ENCODE measurements at regions not wholly inside any gene's neighbourhood (a gene's known extent, or its start where the extent isn't known, plus 50 kb on each side); places are given as distances from the start of the nearest gene placed in this dataset.

GRCh38 chr5:105587963-105588662 is 2025.5 kb upstream of the NUDT12 start:
- TF ChIP-seq CTCF (IDR thresholded peaks at IDR 0.05; ENCODE audit: low read depth, low read length), result no peak
- ChIA-PET CTCF (no interaction called here), POLR2A (no interaction called here)

GRCh38 chr5:105581988-105582690 is 2019.5 kb upstream of the NUDT12 start:
- Histone ChIP-seq H3K27ac (ENCODE audit: low read depth, low read length) (no peak overlapping the region), H3K9me3 (ENCODE audit: control insufficient read depth, insufficient read depth, low read length) (peaks cover 4% of the 10 kb centered on the region; the same call in 1 of the 2 replicates), H3K27me3 (ENCODE audit: control insufficient read depth, insufficient read depth, low read length) (no peaks in the 10 kb centered on the region), H3K4me3 (ENCODE audit: low read depth, low read length) (no peak overlapping the region)
- TF ChIP-seq CTCF (IDR thresholded peaks at IDR 0.05; ENCODE audit: low read depth, low read length), result no peak
- DNase-seq (ENCODE audit: low read depth, low spot score), result no peak
- ChIA-PET POLR2A (no interaction called here), CTCF (no interaction called here)

More at GRCh38 chr5:105587963-105588662, 2025.5 kb upstream of the NUDT12 start:
- no peak for DNase-seq (ENCODE audit: low read depth, low spot score)
- H3K27me3 ChIP-seq (ENCODE audit: control insufficient read depth, insufficient read depth, low read length), result no peaks in the 10 kb centered on the region
- no peak overlapping the region for H3K27ac ChIP-seq (ENCODE audit: low read depth, low read length)
- no peak overlapping the region for H3K4me3 ChIP-seq (ENCODE audit: low read depth, low read length)
- no peaks in the 10 kb centered on the region for H3K9me3 ChIP-seq (ENCODE audit: control insufficient read depth, insufficient read depth, low read length)

GRCh38 chr5:105573575-105573974 is 2011.0 kb upstream of the NUDT12 start:
- Histone ChIP-seq H3K9me3 (ENCODE audit: control insufficient read depth, insufficient read depth, low read length) (no peaks in the 10 kb centered on the region), H3K27me3 (ENCODE audit: control insufficient read depth, insufficient read depth, low read length) (no peaks in the 10 kb centered on the region), H3K4me3 (ENCODE audit: low read depth, low read length) (no peak overlapping the region), H3K27ac (ENCODE audit: low read depth, low read length) (no peak overlapping the region)
- ChIA-PET POLR2A (no interaction called here), CTCF (no interaction called here)
- TF ChIP-seq CTCF (IDR thresholded peaks at IDR 0.05; ENCODE audit: low read depth, low read length), result no peak
- DNase-seq (ENCODE audit: low read depth, low spot score), result no peak

GRCh38 chr5:105565531-105565930 is 2002.9 kb upstream of the NUDT12 start:
- no peak for DNase-seq (ENCODE audit: low read depth, low spot score)
- H3K27ac ChIP-seq (ENCODE audit: low read depth, low read length), result no peak overlapping the region
- H3K27me3 ChIP-seq (ENCODE audit: control insufficient read depth, insufficient read depth, low read length), result no peaks in the 10 kb centered on the region
- ChIA-PET CTCF (no interaction called here), POLR2A (no interaction called here)
- no peak overlapping the region for H3K4me3 ChIP-seq (ENCODE audit: low read depth, low read length)
- H3K9me3 ChIP-seq (ENCODE audit: control insufficient read depth, insufficient read depth, low read length), result no peaks in the 10 kb centered on the region
- TF ChIP-seq CTCF (IDR thresholded peaks at IDR 0.05; ENCODE audit: low read depth, low read length), result no peak

- no peak overlapping the region for H3K27ac ChIP-seq (ENCODE audit: low read depth, low read length)
- no peak for DNase-seq (ENCODE audit: low read depth, low spot score)
- H3K27me3 ChIP-seq (ENCODE audit: control insufficient read depth, insufficient read depth, low read length), result no peaks in the 10 kb centered on the region
- H3K9me3 ChIP-seq (ENCODE audit: control insufficient read depth, insufficient read depth, low read length), result no peaks in the 10 kb centered on the region
- CTCF ChIA-PET, result no interaction called here
- no peak for TF ChIP-seq CTCF (IDR thresholded peaks at IDR 0.05; ENCODE audit: low read depth, low read length)
- H3K4me3 ChIP-seq (ENCODE audit: low read depth, low read length), result no peak overlapping the region
- POLR2A ChIA-PET, result no interaction called here
Observed at GRCh38 chr5:105563842-105564241, 2001.3 kb upstream of the NUDT12 start.
